Right atrium auricular region (tissue), 2 donors: ENCODE measurements at regions not wholly inside any gene's neighbourhood (a gene's known extent, or its start where the extent isn't known, plus 50 kb on each side); places are given as distances from the start of the nearest gene placed in this dataset.

Experiments
- DNase-seq: peaks from one replicate; pipeline ENCODE4 v3.0.0-alpha.2; 2019; ENCODE audit warnings: low spot score
- H3K27ac ChIP-seq, 2 donors: fragments of 200-600 bp; sonication (generic); 1 replicate in 1 of 2; 2 replicates in 1 of 2; pipeline ENCODE4 v1.5.1; 2016 to 2019
- H3K27me3 ChIP-seq, 2 donors: fragments of 200-600 bp; sonication (generic); one replicate each; pipeline versions ENCODE4 v1.5.1 to v1.6.0; 2017 to 2019
- H3K36me3 ChIP-seq: fragments of 200-600 bp; sonication (generic); one replicate; pipeline ENCODE4 v1.5.1; 2016
- H3K4me1 ChIP-seq, 2 donors: fragments of 200-600 bp; sonication (generic); one replicate each; pipeline versions ENCODE4 v1.5.1 to v1.6.0; 2017 to 2019
- H3K4me3 ChIP-seq, 2 donors: fragments of 200-600 bp; sonication (generic); 1 replicate in 1 of 2; 2 replicates in 1 of 2; pipeline ENCODE4 v1.5.1; 2017 to 2019; ENCODE audit warnings: mild to moderate bottlenecking in 1 of 2, moderate library complexity in 1 of 2
- H3K9me3 ChIP-seq, 2 donors: fragments of 200-600 bp; sonication (generic); one replicate each; pipeline ENCODE4 v1.5.1; 2019
- TF ChIP-seq, protein P1 (sequence below), 2 donors: fragments of 200-600 bp; sonication (generic); IDR thresholded peaks; one replicate each; pipeline ENCODE4 v1.5.1; 2019; ENCODE audit warnings: antibody characterized with exemption in 2 of 2

DNA sequence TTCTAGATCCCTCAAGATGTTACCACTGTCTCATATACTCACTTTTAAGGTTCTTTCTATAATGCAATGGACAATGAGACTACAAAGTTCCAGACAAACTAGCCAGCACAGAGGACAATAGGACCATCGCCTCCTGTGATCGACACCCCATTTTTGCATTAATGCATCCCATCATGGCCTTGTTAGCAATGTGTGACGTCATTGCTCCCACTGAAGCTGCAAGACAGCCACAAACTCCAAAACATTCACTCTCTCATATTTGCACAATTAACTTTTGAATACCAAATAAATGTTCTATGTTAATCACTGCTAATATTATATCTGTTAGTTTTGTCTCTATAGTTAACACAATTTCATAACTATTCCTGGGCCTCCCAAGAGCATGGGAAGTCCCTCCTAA lies 88.8 kb upstream of the TMEM72 start:
- Histone ChIP-seq H3K9me3 (no peaks in the 10 kb centered on the region), H3K27ac (no peak overlapping the region), H3K4me1 (peaks cover 0 to 7% of the 10 kb centered on the region in 2 donors), H3K4me3 (no peak overlapping the region), H3K36me3 (no peaks in the 10 kb centered on the region), H3K27me3 (no peaks in the 10 kb centered on the region)
- no peak for DNase-seq
- TF ChIP-seq, protein P1, sequence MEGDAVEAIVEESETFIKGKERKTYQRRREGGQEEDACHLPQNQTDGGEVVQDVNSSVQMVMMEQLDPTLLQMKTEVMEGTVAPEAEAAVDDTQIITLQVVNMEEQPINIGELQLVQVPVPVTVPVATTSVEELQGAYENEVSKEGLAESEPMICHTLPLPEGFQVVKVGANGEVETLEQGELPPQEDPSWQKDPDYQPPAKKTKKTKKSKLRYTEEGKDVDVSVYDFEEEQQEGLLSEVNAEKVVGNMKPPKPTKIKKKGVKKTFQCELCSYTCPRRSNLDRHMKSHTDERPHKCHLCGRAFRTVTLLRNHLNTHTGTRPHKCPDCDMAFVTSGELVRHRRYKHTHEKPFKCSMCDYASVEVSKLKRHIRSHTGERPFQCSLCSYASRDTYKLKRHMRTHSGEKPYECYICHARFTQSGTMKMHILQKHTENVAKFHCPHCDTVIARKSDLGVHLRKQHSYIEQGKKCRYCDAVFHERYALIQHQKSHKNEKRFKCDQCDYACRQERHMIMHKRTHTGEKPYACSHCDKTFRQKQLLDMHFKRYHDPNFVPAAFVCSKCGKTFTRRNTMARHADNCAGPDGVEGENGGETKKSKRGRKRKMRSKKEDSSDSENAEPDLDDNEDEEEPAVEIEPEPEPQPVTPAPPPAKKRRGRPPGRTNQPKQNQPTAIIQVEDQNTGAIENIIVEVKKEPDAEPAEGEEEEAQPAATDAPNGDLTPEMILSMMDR (IDR thresholded peaks at IDR 0.05), result no peak

DNA sequence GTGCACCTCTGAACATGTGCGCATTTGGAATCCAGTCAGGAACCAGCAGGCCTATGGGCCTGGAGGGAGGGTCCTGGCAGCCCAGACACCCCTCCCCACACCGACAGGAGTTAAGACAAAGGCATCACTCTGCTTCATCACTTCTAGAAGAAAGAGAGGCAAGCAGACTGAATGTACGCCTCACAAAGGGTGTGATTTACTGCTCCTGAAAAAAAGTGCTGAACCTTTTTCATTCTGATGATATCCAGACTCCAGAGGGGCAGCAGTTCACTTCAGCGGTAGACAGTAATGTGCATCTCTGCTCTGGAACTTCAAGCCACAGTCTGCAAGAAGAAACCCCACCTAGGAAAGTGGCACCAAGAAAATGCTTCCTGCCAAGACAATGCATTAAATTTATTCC lies 88.2 kb upstream of the TMEM72 start:
- H3K27ac ChIP-seq, result no peak overlapping the region
- H3K4me3 ChIP-seq, result no peak overlapping the region
- H3K36me3 ChIP-seq, result no peaks in the 10 kb centered on the region
- no peaks in the 10 kb centered on the region for H3K27me3 ChIP-seq
- TF ChIP-seq, protein P1 (IDR thresholded peaks at IDR 0.05), result no peak
- peaks cover 0 to 7% of the 10 kb centered on the region in 2 donors for H3K4me1 ChIP-seq
- no peak for DNase-seq
- H3K9me3 ChIP-seq, result no peaks in the 10 kb centered on the region

DNA sequence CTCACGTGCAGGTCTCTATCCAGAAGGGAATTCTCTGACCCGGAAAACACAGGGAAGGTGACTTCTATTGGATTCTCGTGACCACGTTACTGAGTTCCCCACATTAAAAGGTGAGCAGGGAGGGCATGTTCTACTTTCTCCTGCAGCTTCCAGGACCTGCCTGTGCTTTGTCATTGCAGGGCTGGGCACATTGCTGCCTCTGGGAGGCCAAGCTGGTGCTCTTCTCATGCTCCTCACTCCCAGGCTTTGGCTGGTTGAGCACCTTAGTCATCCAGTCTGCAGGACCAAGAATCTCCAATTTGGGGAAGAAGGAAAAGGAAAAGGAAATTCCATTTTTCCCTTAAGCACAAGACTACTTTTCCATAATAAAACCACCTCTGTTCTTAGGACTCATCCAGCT lies 86.5 kb upstream of the TMEM72 start:
- Histone ChIP-seq H3K36me3 (no peaks in the 10 kb centered on the region), H3K4me1 (no peaks in the 10 kb centered on the region), H3K27me3 (no peaks in the 10 kb centered on the region), H3K4me3 (no peak overlapping the region), H3K9me3 (no peaks in the 10 kb centered on the region), H3K27ac (no peak overlapping the region)
- TF ChIP-seq, protein P1 (IDR thresholded peaks at IDR 0.05), result no peak
- DNase-seq, result no peak

DNA sequence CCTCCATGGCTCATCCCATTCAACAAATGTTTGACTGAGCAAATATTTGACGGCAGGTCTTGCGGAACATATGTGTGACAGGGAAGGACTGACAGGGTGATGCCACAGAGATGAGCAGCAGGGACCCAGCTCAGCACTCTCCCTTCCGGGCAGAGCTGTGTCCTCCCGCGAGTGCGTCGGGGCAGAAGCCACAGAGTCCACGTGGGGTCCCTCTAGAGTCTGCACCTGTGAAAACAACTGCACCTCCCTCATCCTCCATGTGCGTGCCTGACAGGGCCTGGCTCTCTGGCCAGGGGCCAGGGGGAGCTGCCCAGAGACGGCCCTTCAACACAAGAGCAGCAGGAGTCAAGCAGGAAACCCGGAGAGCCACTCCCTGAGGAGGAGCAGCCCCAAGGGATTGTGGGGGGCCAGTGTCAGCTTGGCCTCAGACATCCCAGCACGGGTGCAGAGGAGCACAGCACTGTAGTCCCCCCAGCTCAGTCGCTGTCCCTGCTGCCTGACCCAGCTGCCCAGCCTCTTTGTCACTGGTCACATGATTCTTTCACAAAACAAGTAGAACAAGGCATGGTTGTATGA lies 83.6 kb upstream of the TMEM72 start:
- H3K27ac ChIP-seq, result no peak overlapping the region
- TF ChIP-seq, protein P1 (IDR thresholded peaks at IDR 0.05), result no peak
- no peaks in the 10 kb centered on the region for H3K4me1 ChIP-seq
- DNase-seq, result no peak
- H3K36me3 ChIP-seq, result no peaks in the 10 kb centered on the region
- no peak overlapping the region for H3K4me3 ChIP-seq
- H3K27me3 ChIP-seq, result no peaks in the 10 kb centered on the region
- no peaks in the 10 kb centered on the region for H3K9me3 ChIP-seq

DNA sequence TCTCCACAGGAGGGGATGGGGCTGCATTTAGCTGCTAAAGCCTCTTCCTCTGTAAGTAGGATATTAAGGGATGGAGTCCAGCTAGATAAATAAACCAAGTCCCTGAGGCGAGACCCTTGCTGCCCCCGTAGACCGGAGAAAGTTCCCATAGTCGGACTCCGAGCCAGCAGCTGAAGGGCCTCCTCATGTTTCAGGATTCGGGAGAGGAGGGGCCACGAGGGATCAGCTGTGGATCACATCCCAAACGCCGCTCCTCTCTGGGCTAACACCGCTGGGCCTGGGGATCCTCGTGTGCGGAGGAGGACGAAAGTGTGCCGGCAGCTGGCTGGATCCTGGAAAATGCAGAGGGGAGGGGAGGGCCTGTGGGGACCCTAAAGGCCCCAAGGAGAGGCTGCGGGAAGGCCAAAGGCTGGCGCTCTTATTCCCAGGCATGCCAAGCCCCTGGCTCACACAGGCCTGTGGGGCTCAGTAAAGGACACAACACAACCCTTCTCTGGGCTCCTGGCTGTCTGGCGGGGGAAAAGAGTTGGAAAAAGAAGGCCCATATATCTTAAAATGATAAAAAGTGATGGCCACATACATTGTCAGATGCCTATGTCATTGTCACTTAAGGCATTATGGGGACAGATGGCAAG lies 82.5 kb upstream of the TMEM72 start:
- Histone ChIP-seq H3K27ac (no peak overlapping the region), H3K9me3 (no peaks in the 10 kb centered on the region), H3K4me1 (no peaks in the 10 kb centered on the region), H3K4me3 (no peak overlapping the region), H3K27me3 (no peaks in the 10 kb centered on the region), H3K36me3 (no peaks in the 10 kb centered on the region)
- DNase-seq, result no peak
- TF ChIP-seq, protein P1 (IDR thresholded peaks at IDR 0.05), result no peak

DNA sequence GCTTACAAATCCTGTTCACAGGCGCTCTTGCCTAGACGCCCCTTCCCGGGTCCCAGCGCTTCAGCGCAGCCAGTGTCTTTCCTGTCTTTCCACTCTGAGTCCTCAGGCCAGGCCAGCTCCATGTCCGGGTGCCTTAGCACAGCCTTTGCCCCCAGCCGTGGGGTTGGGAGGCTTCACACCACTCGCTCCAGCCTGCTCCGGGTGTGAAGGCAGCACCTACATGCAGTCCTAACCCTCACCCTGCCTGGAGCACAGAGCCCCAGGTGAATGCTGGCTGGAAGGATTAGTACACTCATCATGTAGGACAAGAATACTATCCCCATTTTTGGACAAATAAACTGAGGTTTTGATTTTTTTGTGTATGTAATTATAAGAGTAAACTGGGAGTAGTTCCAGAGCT lies 81.7 kb upstream of the TMEM72 start:
- H3K9me3 ChIP-seq, result no peaks in the 10 kb centered on the region

More for the DNA sequence above, 81.7 kb upstream of the TMEM72 start:
- no peak for DNase-seq
- Histone ChIP-seq H3K27me3 (no peaks in the 10 kb centered on the region), H3K4me3 (no peak overlapping the region), H3K4me1 (no peaks in the 10 kb centered on the region), H3K27ac (no peak overlapping the region), H3K36me3 (no peaks in the 10 kb centered on the region)
- TF ChIP-seq, protein P1 (IDR thresholded peaks at IDR 0.05), result no peak
